Trophoblast cell (in vitro differentiated cells and primary cell): ENCODE measurements at regions not wholly inside any gene's neighbourhood (a gene's known extent, or its start where the extent isn't known, plus 50 kb on each side); places are given as distances from the start of the nearest gene placed in this dataset.
A peak's percentile ranks its signal among the peaks of the same experiment; 100 is the strongest.
"Not testable (repeated sequence)": the region's sequence is repeated elsewhere in the genome, so short reads cannot be mapped to it uniquely, and the experiment has no call there.

Experiments
- DNase-seq, 2 donors: peaks; one replicate each; pipeline ENCODE4 v3.0.0-alpha.2; 2016
- H2AFZ ChIP-seq: 2 replicates; pipeline ENCODE4 v1.6.1; 2013; ENCODE audit warnings: low read length, moderate library complexity, mild to moderate bottlenecking; ENCODE audit not compliant: insufficient read depth, poor library complexity
- H2AK5ac ChIP-seq: 2 replicates; pipeline ENCODE4 v1.6.1; 2013; ENCODE audit warnings: mild to moderate bottlenecking, low read length
- H2BK120ac ChIP-seq: 2 replicates; pipeline ENCODE4 v1.6.1; 2013; ENCODE audit warnings: low read length, mild to moderate bottlenecking, moderate library complexity; ENCODE audit not compliant: insufficient read depth, poor library complexity
- H2BK12ac ChIP-seq: 2 replicates; pipeline ENCODE4 v1.6.1; 2013; ENCODE audit warnings: mild to moderate bottlenecking, low read length, moderate library complexity
- H2BK5ac ChIP-seq: 2 replicates; pipeline ENCODE4 v1.6.1; 2013; ENCODE audit warnings: low read length, low read depth, moderate library complexity, mild to moderate bottlenecking; ENCODE audit not compliant: poor library complexity
- H3K14ac ChIP-seq: 2 replicates; pipeline ENCODE4 v1.6.1; 2013; ENCODE audit warnings: mild to moderate bottlenecking, low read length
- H3K18ac ChIP-seq: 2 replicates; pipeline ENCODE4 v1.6.1; 2013; ENCODE audit warnings: mild to moderate bottlenecking, low read length
- H3K23ac ChIP-seq: 2 replicates; pipeline ENCODE4 v1.6.1; 2013; ENCODE audit warnings: low read length
- H3K27ac ChIP-seq: 2 replicates; pipeline ENCODE4 v1.5.1; 2013; ENCODE audit warnings: low read depth, mild to moderate bottlenecking, inconsistent platforms, low read length, moderate library complexity
- H3K27me3 ChIP-seq: 2 replicates; pipeline ENCODE4 v1.6.1; 2013; ENCODE audit warnings: inconsistent platforms, mild to moderate bottlenecking, low read length, moderate library complexity; ENCODE audit not compliant: insufficient read depth
- H3K36me3 ChIP-seq, 2 experiments: 1 replicate in 1 of 2; 2 replicates in 1 of 2; pipeline ENCODE4 v1.6.1; 2013; ENCODE audit warnings: low read length in 2 of 2, mild to moderate bottlenecking in 2 of 2, moderate library complexity in 1 of 2; ENCODE audit not compliant: insufficient read depth in 2 of 2, control insufficient read depth in 1 of 2
- H3K4ac ChIP-seq: 2 replicates; pipeline ENCODE4 v1.6.1; 2013; ENCODE audit warnings: low read depth, mild to moderate bottlenecking, low read length, moderate library complexity
- H3K4me1 ChIP-seq, 2 experiments: 1 replicate in 1 of 2; 2 replicates in 1 of 2; pipeline ENCODE4 v1.6.1; 2013; ENCODE audit warnings: low read length in 2 of 2, mild to moderate bottlenecking in 2 of 2, moderate library complexity in 1 of 2; ENCODE audit not compliant: insufficient read depth in 2 of 2, control insufficient read depth in 1 of 2
- H3K4me2 ChIP-seq: 2 replicates; pipeline ENCODE4 v1.6.1; 2013; ENCODE audit warnings: inconsistent platforms, mild to moderate bottlenecking, low read length, moderate library complexity
- H3K4me3 ChIP-seq: 2 replicates; pipeline ENCODE4 v1.5.1; 2013; ENCODE audit warnings: mild to moderate bottlenecking, low read depth, low read length, inconsistent platforms
- H3K79me1 ChIP-seq: one replicate; pipeline ENCODE4 v1.6.1; 2013; ENCODE audit warnings: low read length
- H3K79me2 ChIP-seq: 2 replicates; pipeline ENCODE4 v1.6.1; 2013; ENCODE audit warnings: low read length, mild to moderate bottlenecking; ENCODE audit not compliant: control insufficient read depth, insufficient read depth, poor library complexity
- H3K9ac ChIP-seq: 2 replicates; pipeline ENCODE4 v1.6.1; 2013; ENCODE audit warnings: mild to moderate bottlenecking, low read length
- H3K9me3 ChIP-seq: 2 replicates; pipeline ENCODE4 v1.6.1; 2013; ENCODE audit warnings: low read depth, mild to moderate bottlenecking, control low read depth, inconsistent platforms, low read length; ENCODE audit not compliant: insufficient read depth
- H4K12ac ChIP-seq: 2 replicates; pipeline ENCODE4 v1.6.1; 2013; ENCODE audit warnings: low read depth, mild to moderate bottlenecking, low read length, moderate library complexity
- H4K8ac ChIP-seq: 2 replicates; pipeline ENCODE4 v1.6.1; 2013; ENCODE audit warnings: low read depth, mild to moderate bottlenecking, low read length, moderate library complexity
- H4K91ac ChIP-seq: one replicate; pipeline ENCODE4 v1.6.1; 2013; ENCODE audit warnings: low read depth, mild to moderate bottlenecking, low read length, moderate library complexity
- WGBS: extraction: QIAGEN DNeasy Blood & Tissue Kit; methylation state at CpG from one replicate; pipeline ENCODE4 v1.1.7; 2013; ENCODE audit warnings: missing lambda C conversion rate; ENCODE audit not compliant: insufficient read length, insufficient coverage; ENCODE audit errors: extremely low coverage; 5-methylcytosine and 5-hydroxymethylcytosine counted together

DNA sequence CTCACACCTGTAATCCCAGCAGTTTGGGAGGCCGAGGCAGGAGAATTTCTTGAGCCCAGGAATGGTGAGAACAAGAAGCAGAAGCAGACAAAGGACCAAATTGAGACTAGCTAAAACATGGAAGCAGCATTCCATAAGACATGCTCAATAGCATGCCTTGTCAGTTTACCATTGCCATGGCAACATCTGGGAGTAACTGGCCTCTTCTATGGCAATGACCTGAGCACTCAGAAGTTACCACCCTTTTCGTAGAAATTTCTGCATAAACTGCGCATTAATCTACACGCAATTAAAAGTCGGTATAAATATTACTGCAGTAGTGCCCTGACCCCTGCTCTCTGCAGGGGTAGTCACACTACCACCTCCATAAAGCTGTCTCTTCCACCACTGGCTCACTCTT lies 390.2 kb upstream of the USP9Y start:
- Histone ChIP-seq H3K27me3 (no peaks in the 10 kb centered on the region), H3K4ac (no peak overlapping the region), H2AFZ (no peak overlapping the region), H3K27ac (no peak overlapping the region), H3K4me3 (no peak overlapping the region), H4K12ac (no peak overlapping the region), H2AK5ac (no peak overlapping the region), H4K91ac (no peak overlapping the region), H3K9me3 (peaks cover 7% of the 10 kb centered on the region), H2BK12ac (no peak overlapping the region), H3K4me2 (no peak overlapping the region), H3K14ac (no peak overlapping the region), H3K79me1 (no peaks in the 10 kb centered on the region), H3K9ac (no peak overlapping the region), H4K8ac (no peak overlapping the region), H3K79me2 (no peaks in the 10 kb centered on the region), H2BK120ac (no peak overlapping the region), H2BK5ac (no peak overlapping the region), H3K18ac (no peak overlapping the region), H3K23ac (no peak overlapping the region), H3K36me3 (no peaks in the 10 kb centered on the region), H3K4me1 (no peaks in the 10 kb centered on the region)
- WGBS = no CpG with 5 or more reads among the region's 5 CpGs
- no peak for DNase-seq

DNA sequence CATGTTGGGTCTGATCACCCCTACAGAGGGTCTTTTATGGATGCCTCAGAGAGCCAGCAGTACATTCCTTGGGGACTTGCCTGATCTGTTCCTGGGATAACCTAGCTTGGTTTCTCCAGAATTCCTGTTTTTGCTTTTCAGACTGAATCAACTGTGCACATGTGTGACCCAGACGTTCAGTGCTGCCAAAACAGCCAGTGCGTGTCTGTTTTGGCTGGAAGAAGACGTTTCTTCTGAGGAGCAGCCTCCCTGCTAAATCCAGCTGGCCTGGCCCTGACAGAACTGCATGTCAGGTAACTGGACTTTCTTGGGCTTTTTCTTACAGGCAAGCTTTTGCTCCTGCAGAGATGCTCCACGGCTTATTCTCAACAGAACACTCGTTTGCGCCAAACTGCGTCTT lies 373.3 kb upstream of the USP9Y start:
- Histone ChIP-seq H4K91ac (no peak overlapping the region), H3K79me1 (no peaks in the 10 kb centered on the region), H2AK5ac (no peak overlapping the region), H3K36me3 (no peaks in the 10 kb centered on the region), H2BK12ac (no peak overlapping the region), H3K4me2 (no peak overlapping the region), H2BK120ac (no peak overlapping the region), H3K27ac (no peak overlapping the region), H3K4me1 (no peaks in the 10 kb centered on the region), H3K4ac (no peak overlapping the region), H2AFZ (no peak overlapping the region), H3K23ac (no peak overlapping the region), H3K4me3 (no peak overlapping the region), H3K27me3 (no peaks in the 10 kb centered on the region), H3K9ac (no peak overlapping the region), H3K14ac (no peak overlapping the region), H3K79me2 (no peaks in the 10 kb centered on the region), H4K8ac (no peak overlapping the region), H2BK5ac (no peak overlapping the region), H3K9me3 (peaks cover 2% of the 10 kb centered on the region), H4K12ac (no peak overlapping the region), H3K18ac (no peak overlapping the region)
- no CpG with 5 or more reads among the region's 7 CpGs for WGBS
- no peak for DNase-seq

DNA sequence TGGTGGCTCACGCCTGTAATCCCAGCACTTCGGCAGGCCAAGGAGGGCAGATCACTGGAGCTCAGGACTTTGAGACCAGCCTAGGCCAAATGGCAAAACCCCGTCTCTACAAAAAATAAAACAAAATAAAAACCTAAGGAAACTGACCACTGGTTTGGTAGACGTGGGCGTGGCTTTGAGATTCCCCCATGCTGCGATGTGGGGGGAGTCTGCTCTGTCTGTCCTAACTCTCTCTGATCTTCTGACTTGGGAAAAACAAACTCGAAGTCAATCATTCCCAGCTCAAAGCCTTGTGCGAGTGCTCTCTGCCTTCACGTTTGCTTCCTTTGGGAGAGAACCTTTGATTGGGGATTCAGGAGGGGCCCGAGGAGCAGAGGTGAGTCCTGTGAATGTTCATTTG lies 369.1 kb upstream of the USP9Y start:
- H2AFZ ChIP-seq, H3K27ac ChIP-seq, H3K18ac ChIP-seq, H3K36me3 ChIP-seq, H3K4me2 ChIP-seq, H4K91ac ChIP-seq, H3K4me1 ChIP-seq, H4K8ac ChIP-seq, H3K79me1 ChIP-seq, H2AK5ac ChIP-seq, H3K4ac ChIP-seq, H4K12ac ChIP-seq, H3K9me3 ChIP-seq, H3K4me3 ChIP-seq, H2BK5ac ChIP-seq, H2BK120ac ChIP-seq, H3K14ac ChIP-seq, H3K79me2 ChIP-seq, H2BK12ac ChIP-seq, DNase-seq, H3K27me3 ChIP-seq, H3K23ac ChIP-seq, H3K9ac ChIP-seq: not testable (repeated sequence)
- WGBS = no CpG with 5 or more reads among the region's 10 CpGs

DNA sequence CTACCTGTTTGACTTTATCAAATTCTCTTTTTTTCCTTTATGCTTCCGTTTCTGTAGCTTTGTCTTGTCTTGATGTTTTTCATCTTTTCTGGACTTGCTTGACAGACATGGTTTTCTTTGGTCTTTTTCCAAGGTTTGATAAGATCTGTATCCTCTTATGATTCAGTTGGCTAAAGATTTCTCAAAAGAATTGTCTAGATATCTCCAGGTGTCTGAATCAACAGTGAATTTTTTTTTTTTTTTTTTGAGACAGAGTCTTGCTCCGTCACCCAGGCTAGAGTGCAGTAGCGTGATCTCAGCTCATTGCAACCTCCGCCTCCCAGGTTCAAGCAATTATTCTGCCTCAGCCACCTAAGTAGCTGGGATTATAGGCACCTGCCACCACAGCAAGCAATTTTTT lies 357.8 kb upstream of the USP9Y start:
- no peak overlapping the region for H2AK5ac ChIP-seq
- H2BK120ac ChIP-seq = no peak overlapping the region
- H3K36me3 ChIP-seq = no peaks in the 10 kb centered on the region

More for the DNA sequence above, 357.8 kb upstream of the USP9Y start:
- H3K9me3 ChIP-seq = peaks cover 10% of the 10 kb centered on the region
- no peaks in the 10 kb centered on the region for H3K79me2 ChIP-seq
- no peak overlapping the region for H4K12ac ChIP-seq
- no peaks in the 10 kb centered on the region for H3K4me1 ChIP-seq
- H2BK12ac ChIP-seq = no peak overlapping the region
- H3K4ac ChIP-seq = no peak overlapping the region
- H4K8ac ChIP-seq = no peak overlapping the region
- no peak overlapping the region for H3K9ac ChIP-seq
- no peak overlapping the region for H3K14ac ChIP-seq
- no peaks in the 10 kb centered on the region for H3K79me1 ChIP-seq
- peak in 1 of 2 donors; percentile 2 for DNase-seq
- no peak overlapping the region for H2AFZ ChIP-seq
- H3K23ac ChIP-seq = no peak overlapping the region
- no peak overlapping the region for H3K18ac ChIP-seq
- H2BK5ac ChIP-seq = no peak overlapping the region
- H3K4me2 ChIP-seq = no peak overlapping the region
- no peak overlapping the region for H3K27ac ChIP-seq
- H3K4me3 ChIP-seq = no peak overlapping the region
- H3K27me3 ChIP-seq = no peaks in the 10 kb centered on the region
- no CpG with 5 or more reads among the region's 4 CpGs for WGBS
- no peak overlapping the region for H4K91ac ChIP-seq
